GM19238 (cell line): ENCODE measurements at regions not wholly inside any gene's neighbourhood (a gene's known extent, or its start where the extent isn't known, plus 50 kb on each side); places are given as distances from the start of the nearest gene placed in this dataset.

Source experiments
- DNase-seq: peaks from one replicate; pipeline ENCODE4 v3.0.0; 2011; ENCODE audit warnings: low spot score; ENCODE audit not compliant: insufficient read length

DNA sequence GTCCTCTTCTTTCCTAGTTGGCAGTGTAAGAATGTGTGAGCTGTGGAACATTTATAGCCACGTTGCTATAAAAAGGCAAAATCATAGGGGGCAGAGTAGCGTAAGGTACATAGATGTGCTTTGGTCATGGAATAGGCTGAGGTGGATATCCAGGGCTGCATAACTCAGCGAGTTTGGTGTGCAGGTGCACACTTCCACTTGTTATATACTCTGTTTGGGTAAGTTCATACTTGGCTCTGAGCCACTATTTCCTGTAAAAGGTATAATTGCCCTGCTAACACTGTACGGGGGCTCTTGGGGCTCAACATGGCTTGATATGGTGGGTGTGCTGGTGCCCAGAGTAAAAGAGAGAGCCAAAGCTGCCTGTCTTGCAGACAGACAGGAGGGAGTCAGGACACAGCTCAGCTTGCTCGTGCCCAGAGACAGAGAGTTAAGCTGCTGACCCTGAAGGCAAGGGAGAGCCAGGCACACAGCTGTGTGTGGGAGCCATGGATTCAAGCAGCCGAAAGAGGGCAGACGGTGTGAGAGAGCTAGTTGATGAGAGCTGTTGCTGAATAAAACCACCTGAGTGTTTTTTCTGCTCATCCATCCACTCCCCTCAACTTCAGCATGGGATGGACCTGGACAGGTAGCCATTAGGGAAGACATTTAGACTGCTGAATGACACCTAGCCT, 126.7 kb downstream of the DKK1 start:
- no peak for DNase-seq

DNA sequence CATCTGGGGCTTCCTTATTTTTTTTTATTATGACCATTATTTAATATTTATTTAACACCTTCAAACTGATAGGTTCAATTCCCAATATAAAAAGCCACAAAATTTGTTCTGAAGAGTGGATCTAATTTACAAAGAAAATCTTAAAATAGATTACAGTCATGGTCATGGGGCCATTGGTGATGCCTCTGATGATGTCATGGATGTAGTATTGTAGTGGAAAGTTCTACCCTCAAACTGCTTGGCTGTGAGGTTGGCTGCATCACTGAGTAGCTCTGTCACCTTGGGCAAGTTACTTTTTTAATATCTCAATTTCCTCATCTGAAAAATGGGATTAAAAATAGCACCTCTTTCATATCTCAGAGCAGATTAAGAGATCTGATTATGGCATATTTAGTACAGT, 128.5 kb downstream of the DKK1 start:
- DNase-seq: no peak

GRCh38 chr10:52443419-52444388, 129.6 kb downstream of the DKK1 start:
- no peak for DNase-seq

DNA sequence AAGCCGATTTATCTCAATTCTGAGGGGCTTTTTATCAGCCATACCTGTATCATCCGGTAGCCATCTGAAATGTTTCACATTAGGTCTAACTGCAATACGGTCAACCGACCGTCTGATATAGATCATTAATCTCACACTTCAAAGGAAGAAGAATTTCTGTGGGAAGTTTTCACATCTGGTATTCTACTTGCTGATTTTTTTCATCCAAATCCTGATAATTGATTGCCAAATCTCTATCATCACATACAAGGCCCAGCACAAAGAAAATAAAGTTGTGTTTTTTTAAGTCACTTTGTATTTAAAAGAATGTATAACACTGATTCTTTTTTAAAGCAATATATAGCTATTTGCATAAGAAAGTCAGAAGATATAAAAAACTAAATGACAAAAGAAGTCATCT, 132.3 kb downstream of the DKK1 start:
- no peak for DNase-seq

DNA sequence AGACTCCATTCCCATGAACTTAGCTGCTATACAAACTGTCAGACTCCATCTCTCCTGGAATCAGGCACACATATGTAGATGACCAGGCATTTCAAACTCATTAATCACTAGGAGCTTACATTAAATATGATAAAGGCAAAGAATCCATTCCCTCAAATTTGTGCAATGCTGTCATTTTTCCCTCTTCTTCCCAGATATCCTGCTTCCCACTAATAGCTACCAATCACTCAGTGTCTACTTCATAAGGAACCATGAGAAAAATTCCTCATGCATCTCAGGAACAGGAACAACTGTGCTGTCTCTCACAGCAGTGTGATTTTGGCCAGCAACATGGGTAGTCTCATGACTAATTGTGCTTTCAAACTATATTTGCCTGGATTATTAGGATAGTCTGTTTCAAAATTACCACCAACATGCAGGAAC, 133.9 kb downstream of the DKK1 start:
- no peak for DNase-seq

- DNase-seq: no peak
These were observed 136.7 kb downstream of the DKK1 start for GRCh38 chr10:52450762-52451291.

- no peak for DNase-seq
These were observed 137.7 kb downstream of the DKK1 start for GRCh38 chr10:52451817-52452216.

DNA sequence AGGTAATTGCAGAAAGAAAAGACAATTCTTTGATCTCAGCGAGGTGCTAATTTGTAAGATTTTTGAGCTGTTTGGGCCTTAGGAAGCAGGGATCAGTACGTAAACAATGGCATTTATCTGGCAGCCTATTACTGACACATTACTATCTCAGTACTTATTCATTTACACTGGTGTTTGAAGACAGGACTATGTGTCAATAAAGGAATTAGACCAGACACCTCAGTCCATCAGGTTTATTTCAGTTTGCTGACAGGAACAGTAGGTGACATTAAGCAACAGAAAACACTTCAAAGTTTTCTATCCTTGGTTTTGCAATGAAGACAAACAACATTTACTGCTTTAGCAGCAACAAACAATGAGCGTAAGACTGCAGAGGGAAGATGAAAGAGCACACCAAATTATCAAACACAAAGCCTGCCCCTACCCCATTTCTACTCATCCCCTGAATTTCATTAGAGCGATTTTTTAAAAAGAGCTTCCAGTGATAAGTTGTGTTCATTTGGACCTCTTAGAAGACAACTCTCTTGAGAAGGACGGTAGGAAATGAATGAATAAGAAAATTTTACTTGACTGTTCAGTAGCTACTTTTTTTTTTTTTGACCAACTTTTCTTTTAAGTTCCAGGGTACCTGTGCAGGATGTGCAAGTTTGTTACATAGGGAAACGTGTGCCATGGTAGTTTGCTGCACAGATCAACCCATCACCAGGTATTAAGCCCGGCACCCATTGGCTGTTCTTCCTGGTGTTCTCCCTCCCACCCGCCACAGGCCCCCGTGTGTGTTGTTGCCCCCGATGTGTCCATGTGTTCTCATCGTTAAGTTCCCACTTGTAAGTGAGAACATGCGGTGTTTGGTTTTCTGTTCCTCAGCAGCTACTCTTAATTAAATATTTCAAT, 138.8 kb downstream of the DKK1 start:
- no peak for DNase-seq

DNA sequence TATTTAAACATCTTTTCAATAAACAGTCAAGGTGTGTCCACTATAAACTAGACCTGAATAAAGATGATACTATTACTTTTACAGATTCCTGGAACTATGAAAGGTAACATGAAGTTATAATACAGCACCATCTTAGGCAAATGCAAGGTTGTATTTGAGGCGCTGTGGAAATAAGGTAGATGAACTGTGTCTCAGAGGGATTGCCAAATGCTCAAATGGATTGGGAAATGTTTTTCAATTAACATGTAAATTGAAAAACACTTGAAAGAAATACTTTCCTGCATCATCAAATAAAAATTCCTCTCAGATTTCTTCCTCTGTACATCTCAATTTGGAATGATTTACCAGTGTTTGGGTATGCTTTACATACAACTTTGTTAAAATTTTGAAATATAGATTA, 139.4 kb downstream of the DKK1 start:
- DNase-seq: no peak

DNA sequence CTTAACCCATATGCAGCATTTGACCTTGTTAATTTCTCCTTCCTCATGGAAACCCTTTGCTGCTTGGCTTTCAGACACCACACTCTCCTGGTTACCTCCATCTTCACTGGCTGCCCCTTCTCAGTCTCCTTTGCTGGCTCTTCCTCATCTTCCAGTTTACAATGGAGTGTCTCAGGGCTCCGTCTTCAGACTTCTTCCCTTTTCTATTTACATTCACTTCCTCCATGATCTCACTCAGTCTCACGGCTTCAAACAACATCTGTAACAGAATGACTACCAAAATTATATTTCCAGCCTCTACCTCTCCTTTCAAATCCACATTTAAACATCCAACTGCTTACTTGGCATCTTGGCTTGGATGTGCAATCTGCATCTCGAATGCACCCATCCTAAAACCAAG, 140.4 kb downstream of the DKK1 start:
- DNase-seq: no peak

DNA sequence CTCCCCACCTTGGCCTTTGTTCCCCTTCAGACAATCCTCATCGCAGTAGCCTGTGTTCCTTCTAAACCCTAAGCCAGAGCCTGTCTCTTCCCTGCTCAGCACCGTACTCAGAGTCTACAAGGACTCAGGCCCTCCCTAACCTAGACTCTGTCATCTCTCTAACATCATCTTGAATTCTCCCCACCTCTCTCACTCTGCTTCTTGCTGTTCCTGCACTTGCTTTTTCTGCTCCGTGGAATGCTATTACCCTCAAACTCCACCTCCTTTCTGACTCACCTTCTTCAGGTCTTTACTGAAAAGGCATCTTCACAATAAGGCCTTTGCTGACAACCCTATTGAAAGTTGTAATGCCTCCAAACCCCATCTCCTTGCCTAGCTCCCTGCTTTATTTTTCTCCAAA, 141.0 kb downstream of the DKK1 start:
- DNase-seq: no peak

DNA sequence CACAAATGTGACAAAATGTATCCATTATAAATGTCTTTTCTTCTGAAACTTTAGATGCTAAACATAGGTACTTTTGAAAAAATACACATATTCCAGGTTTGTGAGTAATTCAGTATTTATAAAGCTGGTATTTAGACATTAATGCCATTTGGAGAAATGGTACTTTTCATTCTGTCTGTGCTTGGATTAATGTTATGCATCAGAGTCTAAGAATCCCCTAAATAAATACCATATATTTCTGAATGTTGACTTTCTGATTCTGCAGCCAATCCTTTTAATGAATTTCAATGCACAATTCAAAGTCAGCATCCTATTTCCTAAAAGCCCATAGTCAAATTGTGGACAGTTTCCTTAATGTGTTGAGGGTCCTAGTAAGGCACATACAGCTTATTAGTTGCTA, 145.0 kb downstream of the DKK1 start:
- DNase-seq: no peak

GRCh38 chr10:52463826-52464225, 149.7 kb downstream of the DKK1 start:
- no peak for DNase-seq

DNA sequence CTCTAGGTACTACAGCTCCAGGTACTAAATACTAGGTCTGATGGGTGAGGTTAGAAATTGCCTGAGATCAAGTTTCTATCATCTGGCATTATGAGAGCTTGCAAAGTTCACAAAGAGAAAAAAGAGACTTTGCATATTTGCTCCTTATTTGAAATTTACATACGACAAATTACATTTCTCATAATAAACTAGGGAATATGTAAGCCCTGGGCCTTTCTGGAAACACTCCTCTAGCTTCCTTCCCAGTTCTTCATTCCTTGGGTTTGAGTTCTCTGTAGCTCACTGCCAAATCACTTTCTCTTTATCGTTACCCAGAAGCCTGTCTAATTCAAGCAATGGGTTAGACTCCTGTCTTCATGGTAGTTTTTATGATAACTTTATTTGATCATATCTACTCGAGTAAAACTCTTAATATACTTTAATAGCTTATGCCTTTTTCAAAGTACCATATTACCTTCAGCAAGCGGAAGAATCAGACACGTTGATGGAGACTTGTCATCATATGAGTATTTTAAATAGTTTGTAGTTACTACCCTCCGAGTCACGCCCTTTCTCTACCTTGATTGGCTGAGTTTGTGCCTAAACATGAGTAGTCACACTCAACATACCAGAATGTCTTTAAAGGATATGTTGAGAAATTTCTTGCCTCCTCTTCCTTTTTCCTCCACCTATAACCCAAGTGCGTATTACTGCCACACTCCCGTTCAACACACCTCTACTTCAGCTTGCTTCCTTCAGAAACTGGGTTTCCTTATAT, 150.5 kb downstream of the DKK1 start:
- no peak for DNase-seq

- no peak for DNase-seq
These were observed 151.1 kb downstream of the DKK1 start for GRCh38 chr10:52465202-52465601.

DNA sequence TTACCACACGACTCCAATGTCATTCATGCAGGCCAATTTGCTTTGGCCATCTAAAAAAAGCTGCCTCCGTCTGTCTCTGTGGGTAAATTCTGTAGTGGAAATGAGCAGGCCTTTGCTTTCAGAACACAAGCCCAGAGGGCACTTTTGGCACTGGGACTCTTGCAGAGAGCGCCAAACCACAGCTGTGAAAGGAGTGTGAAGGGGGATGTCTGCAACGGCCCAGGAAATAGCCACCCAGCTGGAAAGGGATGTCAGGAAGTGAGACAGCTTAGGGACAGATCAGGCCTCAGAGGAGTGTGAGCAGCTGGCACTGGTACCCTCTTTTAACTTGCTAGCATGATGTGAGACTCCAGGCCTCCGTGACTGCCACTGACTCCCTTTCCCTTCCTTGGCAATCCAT, 152.4 kb downstream of the DKK1 start:
- DNase-seq: no peak

DNA sequence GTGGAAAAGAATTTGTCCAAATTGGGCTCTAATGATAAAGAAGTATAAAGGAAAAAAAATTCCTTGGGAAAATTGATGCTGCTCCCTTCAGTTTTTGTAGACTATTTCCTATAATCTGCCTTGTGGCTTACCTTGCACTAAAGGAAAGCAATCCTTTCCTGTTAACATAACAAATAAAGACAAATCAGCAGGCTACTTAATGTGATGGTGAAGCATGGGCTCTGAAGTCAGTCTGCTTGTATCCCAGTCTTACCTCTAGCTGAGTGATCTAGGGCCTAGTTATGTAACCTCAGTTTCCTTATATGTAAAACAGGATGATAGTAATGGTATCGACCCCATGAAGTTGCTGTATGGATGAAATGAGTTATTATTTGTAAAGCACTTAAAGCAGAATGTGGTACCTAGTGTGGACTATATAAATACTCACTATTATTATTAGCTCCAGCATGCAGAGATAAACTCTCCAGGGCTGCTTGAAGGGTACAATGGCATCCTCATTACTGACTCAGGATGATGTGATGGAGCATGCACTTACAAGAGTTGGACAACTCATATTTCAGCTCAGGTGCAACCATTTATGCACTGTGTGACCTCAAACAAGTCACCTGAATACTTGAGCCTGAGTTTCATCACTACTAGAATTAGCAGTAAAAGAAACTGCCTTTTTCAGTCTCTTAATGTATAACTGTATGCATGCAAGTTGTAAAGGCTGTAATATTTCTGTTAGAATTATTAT, 156.1 kb downstream of the DKK1 start:
- no peak for DNase-seq

DNA sequence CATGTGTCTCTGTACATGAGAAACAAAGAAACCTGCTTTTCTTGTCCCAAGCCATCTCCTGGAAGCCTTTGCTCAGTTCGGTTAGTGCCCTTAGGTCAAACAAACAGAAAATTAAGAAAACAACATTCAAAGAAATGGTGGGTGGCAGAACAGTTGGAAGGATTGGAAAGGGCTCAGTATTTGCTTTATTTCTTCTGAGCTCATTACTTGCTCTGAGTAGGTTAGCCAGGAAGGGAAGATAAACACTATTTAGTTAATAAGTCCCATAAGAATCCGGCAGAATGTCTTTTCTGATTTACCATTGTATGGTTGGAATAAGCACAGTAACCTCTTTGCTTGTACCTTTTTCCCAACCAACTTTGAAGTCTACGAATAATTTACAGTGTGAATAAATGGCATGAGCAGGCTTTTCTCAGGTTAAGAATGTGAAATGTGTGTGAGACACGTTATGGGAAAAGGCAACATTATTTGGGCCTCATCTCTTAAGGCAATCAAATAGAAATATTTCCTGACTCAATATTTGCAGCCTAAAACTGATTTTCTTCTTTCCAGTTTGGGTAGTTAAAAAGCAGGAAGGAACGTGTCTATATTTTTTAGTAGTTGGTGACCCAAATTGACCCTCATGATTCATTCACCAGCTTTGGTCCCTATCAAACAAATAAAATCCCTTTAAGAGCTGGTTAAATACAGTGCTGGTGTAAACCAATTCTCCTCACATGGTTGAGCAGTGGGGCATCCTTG, 158.5 kb downstream of the DKK1 start:
- DNase-seq: no peak

DNA sequence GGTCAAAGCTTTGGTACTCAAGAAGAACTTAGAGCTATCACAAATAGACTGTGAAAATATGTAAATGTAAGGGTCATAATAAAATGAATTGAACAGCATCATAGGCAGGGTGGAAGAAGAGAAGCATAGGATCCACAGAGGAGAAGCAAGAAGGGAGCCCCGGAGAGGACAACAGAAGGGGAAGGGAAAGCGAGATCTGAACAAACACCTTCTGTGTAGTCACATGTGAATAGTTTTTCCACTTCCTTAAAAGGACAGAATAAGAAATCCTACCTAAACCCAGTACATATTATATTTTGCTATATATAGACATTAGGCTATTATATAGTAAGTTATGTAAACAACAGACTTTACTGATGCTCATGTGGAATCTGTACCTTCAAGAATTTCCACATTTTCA, 160.2 kb downstream of the DKK1 start:
- DNase-seq: no peak
